Neural cell (in vitro differentiated cells): ENCODE measurements at regions not wholly inside any gene's neighbourhood (a gene's known extent, or its start where the extent isn't known, plus 50 kb on each side); places are given as distances from the start of the nearest gene placed in this dataset.
"Not testable (repeated sequence)": the region's sequence is repeated elsewhere in the genome, so short reads cannot be mapped to it uniquely, and the experiment has no call there.

Experiments used
- TAF1 ChIP-seq: IDR thresholded peaks from 2 replicates; pipeline ENCODE4 v1.6.1; 2012; ENCODE audit warnings: low read depth
- TF ChIP-seq, protein P1 (sequence below): fragments of 450-650 bp; IDR thresholded peaks from 2 replicates; pipeline ENCODE4 v1.5.1; 2014; ENCODE audit warnings: antibody characterized with exemption, mild to moderate bottlenecking, moderate library complexity; ENCODE audit not compliant: poor library complexity, severe bottlenecking

GRCh38 chr14:55861561-55861960 lies 256.6 kb upstream of the PELI2 start:
- TF ChIP-seq, protein P1, sequence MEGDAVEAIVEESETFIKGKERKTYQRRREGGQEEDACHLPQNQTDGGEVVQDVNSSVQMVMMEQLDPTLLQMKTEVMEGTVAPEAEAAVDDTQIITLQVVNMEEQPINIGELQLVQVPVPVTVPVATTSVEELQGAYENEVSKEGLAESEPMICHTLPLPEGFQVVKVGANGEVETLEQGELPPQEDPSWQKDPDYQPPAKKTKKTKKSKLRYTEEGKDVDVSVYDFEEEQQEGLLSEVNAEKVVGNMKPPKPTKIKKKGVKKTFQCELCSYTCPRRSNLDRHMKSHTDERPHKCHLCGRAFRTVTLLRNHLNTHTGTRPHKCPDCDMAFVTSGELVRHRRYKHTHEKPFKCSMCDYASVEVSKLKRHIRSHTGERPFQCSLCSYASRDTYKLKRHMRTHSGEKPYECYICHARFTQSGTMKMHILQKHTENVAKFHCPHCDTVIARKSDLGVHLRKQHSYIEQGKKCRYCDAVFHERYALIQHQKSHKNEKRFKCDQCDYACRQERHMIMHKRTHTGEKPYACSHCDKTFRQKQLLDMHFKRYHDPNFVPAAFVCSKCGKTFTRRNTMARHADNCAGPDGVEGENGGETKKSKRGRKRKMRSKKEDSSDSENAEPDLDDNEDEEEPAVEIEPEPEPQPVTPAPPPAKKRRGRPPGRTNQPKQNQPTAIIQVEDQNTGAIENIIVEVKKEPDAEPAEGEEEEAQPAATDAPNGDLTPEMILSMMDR: not testable (repeated sequence)
- TF ChIP-seq TAF1: not testable (repeated sequence)
